B cell (primary cell): ENCODE measurements at regions not wholly inside any gene's neighbourhood (a gene's known extent, or its start where the extent isn't known, plus 50 kb on each side); places are given as distances from the start of the nearest gene placed in this dataset.

Experiments used
- ATAC-seq: fragments of 200-7000 bp; cut with Tn5 transposase; one replicate; pipeline ENCODE4 v1.10.0; 2021; ENCODE audit warnings: low read depth, mild to moderate bottlenecking, moderate number of reproducible peaks, moderate library complexity
- CTCF ChIA-PET: fragments of 350-600 bp; sonication (Branson Sonifier 250); formaldehyde crosslinking; loops from one replicate; lab custom pipeline; 2021; ENCODE audit warnings: antibody characterized with exemption, inconsistent platforms; lab: Charles Lee
- POLR2A ChIA-PET: fragments of 350-600 bp; sonication (Branson Sonifier 250); formaldehyde crosslinking; loops from one replicate; lab custom pipeline; 2021; ENCODE audit warnings: antibody characterized with exemption; lab: Charles Lee
- DNase-seq: peaks from one replicate; pipeline ENCODE4 v3.0.0; 2013
- H2AFZ ChIP-seq: 2 replicates; pipeline ENCODE4 v1.6.1; 2012; ENCODE audit warnings: mild to moderate bottlenecking, low read depth, low read length; ENCODE audit not compliant: insufficient read depth, poor library complexity, severe bottlenecking
- H3K27ac ChIP-seq, 2 donors: 1 replicate in 1 of 2; 2 replicates in 1 of 2; pipeline ENCODE4 v1.5.1; 2012 to 2013; ENCODE audit warnings: low read length in 2 of 2, mild to moderate bottlenecking in 2 of 2, moderate library complexity in 1 of 2
- H3K27me3 ChIP-seq, 4 experiments: fragments of 200-600 bp in 1 of 4; sonication (generic) in 1 of 4; replicated peaks in 1 of 4; 1 replicate in 2 of 4; 2 replicates in 2 of 4; pipeline versions ENCODE4 v1.6.1 to v1.7.0; 2013 to 2016; ENCODE audit warnings: low read length in 3 of 4, mild to moderate bottlenecking in 2 of 4, mixed read lengths in 1 of 4, moderate library complexity in 1 of 4; ENCODE audit not compliant: insufficient read depth in 4 of 4, control insufficient read depth in 3 of 4; ENCODE audit errors: control extremely low read depth in 1 of 4
- H3K36me3 ChIP-seq, 2 experiments: replicated peaks in 1 of 2; 1 replicate in 1 of 2; 2 replicates in 1 of 2; pipeline versions ENCODE4 v1.6.1 to v1.7.1; 2013; ENCODE audit warnings: low read length in 1 of 2; ENCODE audit not compliant: insufficient read depth in 2 of 2, control insufficient read depth in 1 of 2; ENCODE audit errors: control extremely low read depth in 1 of 2, extremely low read depth in 1 of 2
- H3K4me1 ChIP-seq, 2 donors: fragments of 200-600 bp in 1 of 2; sonication (generic) in 1 of 2; 1 replicate in 1 of 2; 2 replicates in 1 of 2; pipeline versions ENCODE4 v1.5.1 to v1.6.1; 2013 to 2017; ENCODE audit warnings: low read length in 2 of 2; ENCODE audit not compliant: control insufficient read depth in 2 of 2, insufficient read depth in 2 of 2
- H3K4me2 ChIP-seq: replicated peaks from 2 replicates; pipeline ENCODE3; 2012; ENCODE audit warnings: mild to moderate bottlenecking, low read depth, low read length; ENCODE audit not compliant: poor library complexity, severe bottlenecking
- H3K4me3 ChIP-seq, 5 experiments: fragments of 200-600 bp in 1 of 5; sonication (generic) in 1 of 5; 1 replicate in 3 of 5; 2 replicates in 2 of 5; pipeline versions ENCODE4 v1.5.1 to v1.7.0; 2011 to 2016; ENCODE audit warnings: low read length in 4 of 5, mild to moderate bottlenecking in 4 of 5, low read depth in 2 of 5, control low read depth in 1 of 5, moderate library complexity in 1 of 5; ENCODE audit not compliant: insufficient read depth in 1 of 5; ENCODE audit errors: control extremely low read depth in 1 of 5, extremely low read depth in 1 of 5
- H3K79me2 ChIP-seq: fragments of 200-600 bp; sonication (generic); one replicate; pipeline ENCODE4 v1.6.0; 2016; ENCODE audit warnings: low read length; ENCODE audit not compliant: control insufficient read depth, insufficient read depth
- H3K9ac ChIP-seq: fragments of 200-600 bp; sonication (generic); 2 replicates; pipeline ENCODE4 v1.6.1; 2017; ENCODE audit warnings: mild to moderate bottlenecking, low read length, moderate library complexity
- H3K9me3 ChIP-seq, 3 donors: one replicate each; pipeline versions ENCODE4 v1.6.1 to v1.7.1; 2013; ENCODE audit warnings: low read length in 2 of 3; ENCODE audit not compliant: control insufficient read depth in 2 of 3, insufficient read depth in 1 of 3; ENCODE audit errors: control extremely low read depth in 1 of 3
- H4K20me1 ChIP-seq: 2 replicates; pipeline ENCODE4 v1.6.0; 2012; ENCODE audit warnings: mild to moderate bottlenecking, low read length; ENCODE audit not compliant: insufficient read depth, control insufficient read depth, poor library complexity, severe bottlenecking
- H3K27ac Mint-ChIP-seq: one replicate; pipeline ENCODE4 v1.8.0; 2021; ENCODE audit warnings: mixed read lengths
- H3K27me3 Mint-ChIP-seq: one replicate; pipeline ENCODE4 v1.8.0; 2021; ENCODE audit warnings: mixed read lengths
- H3K4me1 Mint-ChIP-seq: one replicate; pipeline ENCODE4 v1.8.0; 2021; ENCODE audit warnings: mixed read lengths
- H3K4me3 Mint-ChIP-seq: one replicate; pipeline ENCODE4 v1.8.0; 2021; ENCODE audit warnings: mixed read lengths
- H3K9me3 Mint-ChIP-seq: one replicate; pipeline ENCODE4 v1.8.0; 2022; ENCODE audit warnings: mixed read lengths; ENCODE audit not compliant: insufficient read depth
- EZH2 ChIP-seq: IDR thresholded peaks from 2 replicates; pipeline ENCODE4 v1.6.1; 2012; ENCODE audit warnings: borderline replicate concordance, low read depth, mild to moderate bottlenecking, moderate library complexity, low read length; ENCODE audit not compliant: insufficient read depth, poor library complexity, severe bottlenecking
- WGBS: methylation state at CpG from one replicate; pipeline ENCODE4 v1.1.5; 2013; ENCODE audit warnings: missing lambda C conversion rate; ENCODE audit not compliant: insufficient coverage; 5-methylcytosine and 5-hydroxymethylcytosine counted together
- intact Hi-C: fragments of 100-400 bp; cut with micrococcal nuclease; formaldehyde crosslinking; loops from one replicate; pipeline ENCODE4 v1.10.0; 2022
- TF ChIP-seq, protein P1 (sequence below): fragments of 200-600 bp; IDR thresholded peaks from one replicate; pipeline ENCODE4 v1.8.0; 2022; ENCODE audit warnings: antibody characterized with exemption, mild to moderate bottlenecking

- Histone ChIP-seq H4K20me1 (no peaks in the 10 kb centered on the region), H3K9me3 (no peaks in the 10 kb centered on the region), H3K79me2 (no peaks in the 10 kb centered on the region), H3K4me3 (no peak overlapping the region), H3K4me2 (no peak overlapping the region), H3K36me3 (no peaks in the 10 kb centered on the region), H2AFZ (no peak overlapping the region), H3K27me3 (peaks cover 0 to 5% (median 2%) of the 10 kb centered on the region in 4 experiments), H3K4me1 (no peaks in the 10 kb centered on the region), H3K9ac (no peak overlapping the region), H3K27ac (no peak overlapping the region)
- no peak overlapping the region for H3K4me3 Mint-ChIP-seq
- no peaks in the 10 kb centered on the region for H3K4me1 Mint-ChIP-seq
- no peaks in the 10 kb centered on the region for H3K9me3 Mint-ChIP-seq
- H3K27ac Mint-ChIP-seq: no peak overlapping the region
- CTCF ChIA-PET: no interaction called here
- no peak for TF ChIP-seq EZH2
- TF ChIP-seq, protein P1, sequence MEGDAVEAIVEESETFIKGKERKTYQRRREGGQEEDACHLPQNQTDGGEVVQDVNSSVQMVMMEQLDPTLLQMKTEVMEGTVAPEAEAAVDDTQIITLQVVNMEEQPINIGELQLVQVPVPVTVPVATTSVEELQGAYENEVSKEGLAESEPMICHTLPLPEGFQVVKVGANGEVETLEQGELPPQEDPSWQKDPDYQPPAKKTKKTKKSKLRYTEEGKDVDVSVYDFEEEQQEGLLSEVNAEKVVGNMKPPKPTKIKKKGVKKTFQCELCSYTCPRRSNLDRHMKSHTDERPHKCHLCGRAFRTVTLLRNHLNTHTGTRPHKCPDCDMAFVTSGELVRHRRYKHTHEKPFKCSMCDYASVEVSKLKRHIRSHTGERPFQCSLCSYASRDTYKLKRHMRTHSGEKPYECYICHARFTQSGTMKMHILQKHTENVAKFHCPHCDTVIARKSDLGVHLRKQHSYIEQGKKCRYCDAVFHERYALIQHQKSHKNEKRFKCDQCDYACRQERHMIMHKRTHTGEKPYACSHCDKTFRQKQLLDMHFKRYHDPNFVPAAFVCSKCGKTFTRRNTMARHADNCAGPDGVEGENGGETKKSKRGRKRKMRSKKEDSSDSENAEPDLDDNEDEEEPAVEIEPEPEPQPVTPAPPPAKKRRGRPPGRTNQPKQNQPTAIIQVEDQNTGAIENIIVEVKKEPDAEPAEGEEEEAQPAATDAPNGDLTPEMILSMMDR: no peak
- 92% methylated on average over 3 of the region's 3 CpGs for WGBS
- DNase-seq (no peak), ATAC-seq (no peak)
- peaks cover 24% of the 10 kb centered on the region for H3K27me3 Mint-ChIP-seq
- POLR2A ChIA-PET: no interaction called here
- intact Hi-C loops: no loop called here
These were observed 92.1 kb upstream of the WDFY3 start for GRCh38 chr4:85058551-85058950.

- no peak for DNase-seq
- POLR2A ChIA-PET: no interaction called here
- CTCF ChIA-PET: no interaction called here
These were observed 95.5 kb upstream of the WDFY3 start for GRCh38 chr4:85061974-85062373.

More at GRCh38 chr4:85061974-85062373, 95.5 kb upstream of the WDFY3 start:
- ATAC-seq: no peak
- no peaks in the 10 kb centered on the region for H3K4me1 Mint-ChIP-seq
- no CpG with 5 or more reads among the region's 1 CpG for WGBS
- no peak overlapping the region for H3K4me3 Mint-ChIP-seq
- no peaks in the 10 kb centered on the region for H3K9me3 ChIP-seq
- no peak overlapping the region for H3K4me2 ChIP-seq
- peaks cover 0 to 5% (median 3%) of the 10 kb centered on the region in 4 experiments for H3K27me3 ChIP-seq
- no peaks in the 10 kb centered on the region for H3K9me3 Mint-ChIP-seq
- peaks cover 35% of the 10 kb centered on the region for H3K27me3 Mint-ChIP-seq
- no peak overlapping the region for H3K27ac ChIP-seq
- H3K9ac ChIP-seq: no peak overlapping the region
- TF ChIP-seq, protein P1: no peak
- no peak for TF ChIP-seq EZH2
- H3K79me2 ChIP-seq: no peaks in the 10 kb centered on the region
- no peak overlapping the region for H3K27ac Mint-ChIP-seq
- no peak overlapping the region for H2AFZ ChIP-seq
- no peaks in the 10 kb centered on the region for H3K36me3 ChIP-seq
- no peaks in the 10 kb centered on the region for H4K20me1 ChIP-seq
- intact Hi-C loops: no loop called here
- H3K4me3 ChIP-seq: no peak overlapping the region
- H3K4me1 ChIP-seq: no peaks in the 10 kb centered on the region
